Limb (tissue), 2 donors: ENCODE measurements at regions not wholly inside any gene's neighbourhood (a gene's known extent, or its start where the extent isn't known, plus 50 kb on each side); places are given as distances from the start of the nearest gene placed in this dataset.

ENCODE experiments used
- DNase-seq, 2 donors: peaks; one replicate each; pipeline ENCODE4 v3.0.0-alpha.2; 2016; ENCODE audit errors: extremely low spot score in 2 of 2

GRCh38 chr13:73231471-73231870 lies 172.7 kb downstream of the KLF5 start:
- DNase-seq: no peak

GRCh38 chr13:73230716-73231115 lies 171.9 kb downstream of the KLF5 start:
- DNase-seq: no peak

GRCh38 chr13:73228546-73228945 lies 169.7 kb downstream of the KLF5 start:
- DNase-seq: no peak

GRCh38 chr13:73225990-73226389 lies 167.2 kb downstream of the KLF5 start:
- no peak for DNase-seq

- no peak for DNase-seq
These were observed 165.9 kb downstream of the KLF5 start for GRCh38 chr13:73224703-73225102.

GRCh38 chr13:73223372-73223781 lies 164.6 kb downstream of the KLF5 start:
- DNase-seq: no peak

- DNase-seq: no peak
These were observed 164.0 kb downstream of the KLF5 start for GRCh38 chr13:73222627-73223305.

GRCh38 chr13:73220966-73221720 lies 162.3 kb downstream of the KLF5 start:
- no peak for DNase-seq

- DNase-seq: no peak
These were observed 159.4 kb downstream of the KLF5 start for GRCh38 chr13:73218181-73218580.

- no peak for DNase-seq
These were observed 157.6 kb downstream of the KLF5 start for GRCh38 chr13:73216381-73216831.

- DNase-seq: no peak
These were observed 157.0 kb downstream of the KLF5 start for GRCh38 chr13:73215823-73216222.

- DNase-seq: no peak
These were observed 153.7 kb downstream of the KLF5 start for GRCh38 chr13:73212482-73212881.

- DNase-seq: no peak
These were observed 151.5 kb downstream of the KLF5 start for GRCh38 chr13:73210218-73210883.

GRCh38 chr13:73204952-73205351 lies 146.1 kb downstream of the KLF5 start:
- no peak for DNase-seq

GRCh38 chr13:73201626-73202025 lies 142.8 kb downstream of the KLF5 start:
- no peak for DNase-seq

GRCh38 chr13:73198991-73199411 lies 140.2 kb downstream of the KLF5 start:
- no peak for DNase-seq

- no peak for DNase-seq
These were observed 136.3 kb downstream of the KLF5 start for GRCh38 chr13:73195091-73195490.

GRCh38 chr13:73194310-73194709 lies 135.5 kb downstream of the KLF5 start:
- DNase-seq: no peak

- no peak for DNase-seq
These were observed 134.7 kb downstream of the KLF5 start for GRCh38 chr13:73193554-73193953.

- no peak for DNase-seq
These were observed 131.7 kb downstream of the KLF5 start for GRCh38 chr13:73190477-73190876.

GRCh38 chr13:73189776-73190175 lies 131.0 kb downstream of the KLF5 start:
- DNase-seq: no peak

- no peak for DNase-seq
These were observed 130.6 kb downstream of the KLF5 start for GRCh38 chr13:73189362-73189761.
